Astrocyte of the spinal cord (primary cell): ENCODE measurements at regions not wholly inside any gene's neighbourhood (a gene's known extent, or its start where the extent isn't known, plus 50 kb on each side); places are given as distances from the start of the nearest gene placed in this dataset.

Experiments
- DNase-seq: peaks from one replicate; pipeline ENCODE4 v3.0.0; 2011; ENCODE audit warnings: low read depth, low spot score
- H3K4me3 ChIP-seq: 2 replicates; pipeline ENCODE4 v1.5.1; 2011; ENCODE audit warnings: low read depth, mild to moderate bottlenecking, low read length, moderate library complexity
- CTCF ChIP-seq: IDR thresholded peaks from 2 replicates; pipeline ENCODE4 v1.5.1; 2012; ENCODE audit warnings: low read depth, mild to moderate bottlenecking, low read length, inconsistent platforms
- in situ Hi-C: cut with HindIII; loops from 2 replicates; pipeline ENCODE4 v1.10.0; 2017; ENCODE audit warnings: low sequenced_read_pairs

- DNase-seq: no peak
- no peak for TF ChIP-seq CTCF
- no peak overlapping the region for H3K4me3 ChIP-seq
- in situ Hi-C loops: no loop called here
These were observed 127.7 kb upstream of the FZD8 start for GRCh38 chr10:35769795-35770194.

GRCh38 chr10:35768731-35769130 lies 126.6 kb upstream of the FZD8 start:
- in situ Hi-C loops: no loop called here
- no peak for TF ChIP-seq CTCF
- DNase-seq: no peak
- H3K4me3 ChIP-seq: no peak overlapping the region

DNA sequence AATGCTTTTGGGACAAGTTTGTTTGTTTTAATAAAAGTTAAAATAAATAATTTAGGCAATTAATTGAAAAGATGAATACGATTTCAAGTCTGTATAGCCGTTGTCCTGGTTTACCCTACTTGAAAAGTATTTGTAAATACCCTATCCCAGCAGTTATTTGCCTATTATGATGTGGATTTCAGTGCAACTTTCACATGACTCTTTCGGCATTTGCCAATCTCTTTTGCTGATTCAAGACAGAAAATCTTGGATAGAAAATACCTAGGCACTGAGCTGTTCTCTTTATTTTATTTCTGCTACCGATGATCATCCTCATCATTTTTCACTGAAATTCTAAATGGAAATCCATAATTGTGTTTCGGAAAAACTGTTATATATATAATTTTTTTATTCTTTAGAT lies 125.9 kb upstream of the FZD8 start:
- TF ChIP-seq CTCF: no peak
- H3K4me3 ChIP-seq: no peak overlapping the region
- in situ Hi-C loops: no loop called here
- no peak for DNase-seq

- in situ Hi-C loops: no loop called here
- no peak for DNase-seq
- no peak overlapping the region for H3K4me3 ChIP-seq
- no peak for TF ChIP-seq CTCF
These were observed 123.9 kb upstream of the FZD8 start for GRCh38 chr10:35765996-35766395.

GRCh38 chr10:35765066-35765527 lies 123.0 kb upstream of the FZD8 start:
- in situ Hi-C loops: no loop called here
- no peak for DNase-seq
- TF ChIP-seq CTCF: no peak
- H3K4me3 ChIP-seq: no peak overlapping the region

GRCh38 chr10:35762311-35763030 lies 120.4 kb upstream of the FZD8 start:
- in situ Hi-C loops: no loop called here

More at GRCh38 chr10:35762311-35763030, 120.4 kb upstream of the FZD8 start:
- no peak overlapping the region for H3K4me3 ChIP-seq
- no peak for DNase-seq
- TF ChIP-seq CTCF: no peak
